Epithelial cell of esophagus (primary cell): ENCODE measurements at regions not wholly inside any gene's neighbourhood (a gene's known extent, or its start where the extent isn't known, plus 50 kb on each side); places are given as distances from the start of the nearest gene placed in this dataset.
"Not testable (repeated sequence)": the region's sequence is repeated elsewhere in the genome, so short reads cannot be mapped to it uniquely, and the experiment has no call there.

ENCODE experiments used
- DNase-seq: peaks from one replicate; pipeline ENCODE4 v3.0.0; 2010; ENCODE audit warnings: low read depth
- H3K4me3 ChIP-seq: 2 replicates; pipeline ENCODE4 v1.5.1; 2011; ENCODE audit warnings: mild to moderate bottlenecking, low read length, control low read depth
- TF ChIP-seq, protein P1 (sequence below): IDR thresholded peaks from 2 replicates; pipeline ENCODE4 v1.5.1; 2011; ENCODE audit warnings: low read depth, mild to moderate bottlenecking, low read length, control low read depth, inconsistent platforms; ENCODE audit not compliant: insufficient read depth; ENCODE audit errors: missing control alignments

DNA sequence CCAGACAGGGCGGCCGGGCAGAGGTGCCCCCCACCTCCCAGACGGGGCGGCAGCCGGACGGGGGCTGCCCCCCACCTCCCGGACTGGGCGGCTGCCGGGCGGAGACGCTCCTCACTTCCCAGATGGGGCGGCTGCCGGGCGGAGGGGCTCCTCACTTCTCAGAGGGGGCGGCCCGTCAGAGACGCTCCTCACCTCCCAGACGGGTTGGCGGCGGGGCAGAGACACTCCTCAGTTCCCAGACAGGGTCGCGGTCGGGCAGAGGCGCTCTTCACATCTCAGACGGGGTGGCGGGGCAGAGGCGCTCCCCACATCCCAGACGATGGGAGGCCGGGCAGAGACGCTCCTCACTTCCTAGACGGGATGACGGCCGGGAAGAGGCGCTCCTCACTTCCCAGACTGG, 68.5 kb upstream of the GPC4 start:
- not testable (repeated sequence) for DNase-seq, H3K4me3 ChIP-seq

DNA sequence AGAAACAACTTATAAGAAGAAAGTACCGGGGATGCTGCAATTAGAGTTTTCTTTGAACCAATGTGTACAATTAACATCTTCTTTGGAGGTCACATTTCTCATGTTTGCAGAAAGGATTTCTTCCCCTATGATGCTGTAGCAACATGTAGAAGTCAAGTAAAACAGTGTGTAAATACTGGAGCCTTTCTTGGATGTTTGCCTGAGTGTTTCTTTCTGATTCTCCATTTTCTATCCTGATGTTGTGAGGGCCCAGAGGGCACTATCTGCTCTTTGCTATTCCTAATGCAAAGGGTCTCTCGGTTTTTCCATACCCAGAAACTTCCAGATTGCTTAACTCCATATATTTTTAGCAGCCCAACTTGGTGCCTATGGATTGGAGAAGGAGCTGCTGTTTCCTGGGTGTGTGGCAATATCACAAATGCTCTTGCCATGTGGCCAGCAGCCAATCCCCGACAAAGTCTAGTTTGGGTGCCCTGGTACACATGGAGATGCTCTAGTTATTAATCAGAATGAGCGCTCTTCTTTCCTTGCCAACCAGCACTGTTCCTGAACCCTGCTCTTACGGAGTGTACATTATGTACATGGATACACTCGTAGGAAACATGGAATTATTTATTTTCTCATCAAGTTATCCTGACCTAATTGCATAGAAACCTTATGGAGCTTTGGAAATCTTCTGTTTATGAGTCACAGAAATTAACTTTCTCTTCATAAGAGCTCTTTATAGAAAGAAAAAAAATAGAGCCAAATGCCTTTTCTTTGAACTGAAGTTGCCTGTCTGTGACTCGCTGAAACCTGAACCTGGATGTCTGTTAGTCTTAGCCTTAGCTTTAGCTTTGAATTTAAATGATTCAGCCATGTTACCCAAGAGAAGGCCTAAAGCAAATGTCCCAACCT, 67.0 kb upstream of the GPC4 start:
- no peak overlapping the region for H3K4me3 ChIP-seq
- TF ChIP-seq, protein P1, sequence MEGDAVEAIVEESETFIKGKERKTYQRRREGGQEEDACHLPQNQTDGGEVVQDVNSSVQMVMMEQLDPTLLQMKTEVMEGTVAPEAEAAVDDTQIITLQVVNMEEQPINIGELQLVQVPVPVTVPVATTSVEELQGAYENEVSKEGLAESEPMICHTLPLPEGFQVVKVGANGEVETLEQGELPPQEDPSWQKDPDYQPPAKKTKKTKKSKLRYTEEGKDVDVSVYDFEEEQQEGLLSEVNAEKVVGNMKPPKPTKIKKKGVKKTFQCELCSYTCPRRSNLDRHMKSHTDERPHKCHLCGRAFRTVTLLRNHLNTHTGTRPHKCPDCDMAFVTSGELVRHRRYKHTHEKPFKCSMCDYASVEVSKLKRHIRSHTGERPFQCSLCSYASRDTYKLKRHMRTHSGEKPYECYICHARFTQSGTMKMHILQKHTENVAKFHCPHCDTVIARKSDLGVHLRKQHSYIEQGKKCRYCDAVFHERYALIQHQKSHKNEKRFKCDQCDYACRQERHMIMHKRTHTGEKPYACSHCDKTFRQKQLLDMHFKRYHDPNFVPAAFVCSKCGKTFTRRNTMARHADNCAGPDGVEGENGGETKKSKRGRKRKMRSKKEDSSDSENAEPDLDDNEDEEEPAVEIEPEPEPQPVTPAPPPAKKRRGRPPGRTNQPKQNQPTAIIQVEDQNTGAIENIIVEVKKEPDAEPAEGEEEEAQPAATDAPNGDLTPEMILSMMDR = no peak
- DNase-seq = peak; percentile 73

DNA sequence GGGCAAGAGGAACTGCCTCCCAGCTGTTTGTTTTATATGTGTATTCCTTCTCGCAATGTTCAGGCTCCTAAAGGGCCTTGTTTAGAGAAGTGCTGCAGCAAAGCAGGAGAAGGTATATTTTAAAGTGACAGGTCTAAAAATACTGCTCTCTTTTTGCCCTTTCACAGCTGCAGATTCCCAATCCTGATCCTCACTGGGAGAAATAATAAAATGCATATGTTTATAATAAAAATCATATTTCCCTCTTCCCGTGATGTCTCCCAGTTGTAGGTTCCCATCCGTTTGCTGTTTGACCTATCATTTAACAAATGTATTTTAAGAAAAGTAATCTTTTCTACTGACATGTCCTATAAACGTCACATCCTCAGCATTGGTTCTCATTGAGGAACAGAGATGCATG, 62.7 kb upstream of the GPC4 start:
- DNase-seq = no peak
- H3K4me3 ChIP-seq = no peak overlapping the region
- TF ChIP-seq, protein P1 = no peak

DNA sequence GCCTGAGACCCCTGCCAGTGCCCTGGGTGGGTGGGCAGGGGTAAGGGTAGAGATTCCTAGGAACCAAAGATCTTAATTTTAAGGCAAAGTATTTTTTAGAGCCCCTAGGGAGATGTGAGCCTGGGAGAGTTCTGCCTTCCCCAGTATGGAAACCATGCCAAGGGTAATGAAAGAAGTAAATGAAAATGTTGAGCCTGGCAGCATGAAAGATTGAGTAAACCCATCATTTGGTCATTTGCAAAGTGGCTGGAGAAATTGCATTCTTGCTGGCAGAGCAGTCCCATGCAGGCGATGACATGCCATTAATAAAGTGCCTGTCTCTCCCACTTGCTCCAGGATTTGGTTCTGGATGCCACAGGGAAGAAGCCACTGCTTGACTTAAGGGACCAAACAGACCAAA, 60.7 kb upstream of the GPC4 start:
- TF ChIP-seq, protein P1 = no peak
- DNase-seq = no peak
- no peak overlapping the region for H3K4me3 ChIP-seq

DNA sequence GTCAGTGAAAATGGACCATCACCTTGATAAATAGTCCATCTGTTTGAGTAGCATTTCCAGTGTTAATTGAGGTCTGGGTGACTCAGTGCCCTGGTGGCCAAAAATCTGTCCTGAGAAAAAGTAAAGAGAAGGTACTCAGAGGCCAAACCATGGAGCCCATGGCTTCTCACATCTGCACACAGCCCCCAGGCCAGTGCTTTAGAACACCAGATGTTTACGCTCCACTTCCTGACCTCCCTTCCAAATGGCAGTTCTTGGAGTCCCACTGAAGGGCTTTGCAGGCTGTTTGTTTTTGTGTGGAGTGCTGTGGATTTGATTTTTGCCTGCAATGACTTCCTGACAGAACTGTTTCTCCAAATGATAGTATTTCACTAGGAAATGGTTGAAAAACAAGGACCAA, 60.2 kb upstream of the GPC4 start:
- TF ChIP-seq, protein P1 = no peak
- H3K4me3 ChIP-seq = no peak overlapping the region
- no peak for DNase-seq

DNA sequence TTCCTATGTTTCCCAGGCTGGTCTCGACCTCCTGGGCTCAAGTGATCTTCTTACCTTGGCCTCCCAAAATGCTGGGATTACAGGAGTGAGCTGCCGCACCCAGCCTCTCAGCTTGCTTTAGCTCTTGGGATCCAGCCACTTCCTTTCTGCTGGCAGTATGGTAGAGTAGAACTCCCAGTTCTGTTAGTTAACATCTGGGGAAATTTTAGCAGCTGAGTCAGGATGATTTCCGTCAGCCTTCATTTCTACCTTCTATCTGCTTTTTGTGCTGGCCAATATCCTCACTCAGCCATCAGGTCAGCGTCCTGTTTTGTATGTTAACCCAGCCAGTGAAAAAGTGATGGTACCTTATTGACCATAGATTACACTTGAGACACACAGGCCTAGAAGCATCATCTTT, 59.3 kb upstream of the GPC4 start:
- no peak for DNase-seq
- no peak overlapping the region for H3K4me3 ChIP-seq
- TF ChIP-seq, protein P1 = no peak

DNA sequence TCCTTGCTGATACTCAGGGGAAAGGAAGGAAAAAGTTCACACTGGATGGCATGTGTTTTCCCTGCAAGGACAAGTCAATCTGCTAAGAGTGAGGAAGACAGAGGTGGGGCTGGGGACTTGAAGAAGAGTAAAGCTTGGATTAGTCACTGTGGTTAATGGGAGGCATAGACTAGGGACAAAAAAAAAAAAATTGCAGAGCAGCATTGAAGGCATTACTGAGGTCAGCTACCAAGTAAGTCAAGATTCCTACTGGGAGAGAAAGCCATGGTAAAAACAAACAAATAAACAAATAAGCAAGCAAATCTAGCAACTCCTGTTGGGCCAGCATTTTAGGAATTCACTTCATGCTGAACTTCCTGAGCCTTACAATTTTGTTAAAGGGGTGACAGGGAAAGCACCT, 58.2 kb upstream of the GPC4 start:
- TF ChIP-seq, protein P1 = no peak
- H3K4me3 ChIP-seq = no peak overlapping the region
- peak; percentile 5 for DNase-seq
